ENCODE measurements at regions not wholly inside any gene's neighbourhood (a gene's known extent, or its start where the extent isn't known, plus 50 kb on each side); places are given as distances from the start of the nearest gene placed in this dataset.

DNA sequence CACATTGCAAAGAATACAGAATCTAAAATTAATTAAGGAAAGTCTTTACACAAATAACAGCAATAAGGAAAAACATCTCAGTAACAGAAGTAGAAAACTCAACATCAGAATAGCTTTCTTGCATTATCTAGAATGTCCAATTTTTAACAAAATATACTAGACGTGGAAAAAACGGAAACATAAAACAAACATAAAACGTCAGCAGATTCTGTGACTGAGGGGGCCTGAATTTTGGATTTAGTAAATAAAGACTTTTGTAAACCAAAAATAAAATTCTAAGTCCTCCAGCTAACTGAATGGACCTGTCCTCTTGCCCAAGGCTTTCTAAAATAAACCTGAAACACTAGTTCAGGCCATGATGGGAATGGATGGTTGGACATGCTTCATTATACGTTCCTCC lies 773.5 kb upstream of the LRRTM1 start:
- Histone ChIP-seq H3K79me2 (ENCODE audit: control insufficient read depth, insufficient read depth, low read length, unreplicated experiment) (no peaks in the 10 kb centered on the region), H3K4me3 (ENCODE audit: low read depth, low read length) (no peak overlapping the region), H3K27me3 (ENCODE audit: insufficient read depth, low read length) (no peaks in the 10 kb centered on the region), H3K27ac (ENCODE audit: low read depth, low read length) (no peak overlapping the region), H2AFZ (ENCODE audit: low read length, unreplicated experiment) (no peak overlapping the region), H3K4me1 (ENCODE audit: control insufficient read depth, insufficient read depth, low read length, unreplicated experiment) (no peaks in the 10 kb centered on the region), H3K36me3 (ENCODE audit: insufficient read depth, low read length) (no peaks in the 10 kb centered on the region)

DNA sequence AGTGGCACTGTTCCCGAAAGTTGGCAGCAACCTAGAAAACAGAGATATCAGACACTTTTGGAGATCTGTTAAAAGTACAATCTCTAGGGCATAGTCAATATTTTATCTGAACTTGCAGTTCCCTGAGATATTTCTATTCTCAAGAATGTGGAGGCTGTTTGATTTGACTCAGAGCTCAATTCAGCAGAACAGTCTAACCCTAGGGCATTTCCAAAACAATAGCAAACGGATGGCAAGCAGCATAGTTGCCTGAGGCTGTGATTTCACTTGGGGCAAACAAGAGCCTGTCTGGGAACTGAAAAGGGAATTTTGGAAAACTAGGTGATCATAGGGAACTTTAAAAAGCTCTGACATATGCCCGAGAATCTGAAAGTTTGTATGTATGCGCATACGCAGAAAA lies 772.8 kb upstream of the LRRTM1 start:
- Histone ChIP-seq H3K4me3 (ENCODE audit: low read depth, low read length) (no peak overlapping the region), H3K27me3 (ENCODE audit: insufficient read depth, low read length) (no peaks in the 10 kb centered on the region), H3K79me2 (ENCODE audit: control insufficient read depth, insufficient read depth, low read length, unreplicated experiment) (no peaks in the 10 kb centered on the region), H3K36me3 (ENCODE audit: insufficient read depth, low read length) (no peaks in the 10 kb centered on the region), H2AFZ (ENCODE audit: low read length, unreplicated experiment) (no peak overlapping the region), H3K27ac (ENCODE audit: low read depth, low read length) (no peak overlapping the region), H3K4me1 (ENCODE audit: control insufficient read depth, insufficient read depth, low read length, unreplicated experiment) (no peaks in the 10 kb centered on the region)

DNA sequence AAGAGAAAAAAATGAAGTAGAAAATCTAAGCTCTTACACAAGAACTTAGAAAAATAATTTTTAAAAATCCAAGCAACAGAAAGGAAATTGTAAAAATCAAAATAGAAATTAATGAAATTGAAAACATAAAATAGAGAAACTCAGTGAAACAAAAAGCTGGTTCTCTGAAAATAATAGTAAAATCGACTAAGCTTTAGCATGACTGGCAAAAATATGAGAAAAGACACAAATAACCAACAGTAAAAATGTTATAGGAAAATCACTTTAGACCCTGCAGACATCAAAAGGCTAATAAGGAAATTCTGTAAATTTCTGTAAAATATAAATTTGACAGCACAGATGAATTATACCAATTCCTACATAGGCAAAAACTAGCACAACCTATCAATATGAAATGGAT lies 768.9 kb upstream of the LRRTM1 start:
- Histone ChIP-seq H2AFZ (ENCODE audit: low read length, unreplicated experiment) (no peak overlapping the region), H3K27me3 (ENCODE audit: insufficient read depth, low read length) (no peaks in the 10 kb centered on the region), H3K79me2 (ENCODE audit: control insufficient read depth, insufficient read depth, low read length, unreplicated experiment) (no peaks in the 10 kb centered on the region), H3K4me3 (ENCODE audit: low read depth, low read length) (no peak overlapping the region), H3K27ac (ENCODE audit: low read depth, low read length) (no peak overlapping the region), H3K36me3 (ENCODE audit: insufficient read depth, low read length) (no peaks in the 10 kb centered on the region), H3K4me1 (ENCODE audit: control insufficient read depth, insufficient read depth, low read length, unreplicated experiment) (no peaks in the 10 kb centered on the region)

- Histone ChIP-seq H2AFZ (ENCODE audit: low read length, unreplicated experiment) (no peak overlapping the region), H3K4me1 (ENCODE audit: control insufficient read depth, insufficient read depth, low read length, unreplicated experiment) (no peaks in the 10 kb centered on the region), H3K36me3 (ENCODE audit: insufficient read depth, low read length) (no peaks in the 10 kb centered on the region), H3K27me3 (ENCODE audit: insufficient read depth, low read length) (no peaks in the 10 kb centered on the region), H3K27ac (ENCODE audit: low read depth, low read length) (no peak overlapping the region), H3K79me2 (ENCODE audit: control insufficient read depth, insufficient read depth, low read length, unreplicated experiment) (no peaks in the 10 kb centered on the region), H3K4me3 (ENCODE audit: low read depth, low read length) (no peak overlapping the region)
These were observed 763.6 kb upstream of the LRRTM1 start for GRCh38 chr2:81068144-81068543.

GRCh38 chr2:81061016-81061415 lies 756.5 kb upstream of the LRRTM1 start:
- H3K27ac ChIP-seq (ENCODE audit: low read depth, low read length), result no peak overlapping the region
- H3K36me3 ChIP-seq (ENCODE audit: insufficient read depth, low read length), result no peaks in the 10 kb centered on the region
- H3K27me3 ChIP-seq (ENCODE audit: insufficient read depth, low read length), result no peaks in the 10 kb centered on the region
- H3K4me1 ChIP-seq (ENCODE audit: control insufficient read depth, insufficient read depth, low read length, unreplicated experiment), result no peaks in the 10 kb centered on the region
- H3K4me3 ChIP-seq (ENCODE audit: low read depth, low read length), result no peak overlapping the region
- H3K79me2 ChIP-seq (ENCODE audit: control insufficient read depth, insufficient read depth, low read length, unreplicated experiment), result no peaks in the 10 kb centered on the region
- no peak overlapping the region for H2AFZ ChIP-seq (ENCODE audit: low read length, unreplicated experiment)

DNA sequence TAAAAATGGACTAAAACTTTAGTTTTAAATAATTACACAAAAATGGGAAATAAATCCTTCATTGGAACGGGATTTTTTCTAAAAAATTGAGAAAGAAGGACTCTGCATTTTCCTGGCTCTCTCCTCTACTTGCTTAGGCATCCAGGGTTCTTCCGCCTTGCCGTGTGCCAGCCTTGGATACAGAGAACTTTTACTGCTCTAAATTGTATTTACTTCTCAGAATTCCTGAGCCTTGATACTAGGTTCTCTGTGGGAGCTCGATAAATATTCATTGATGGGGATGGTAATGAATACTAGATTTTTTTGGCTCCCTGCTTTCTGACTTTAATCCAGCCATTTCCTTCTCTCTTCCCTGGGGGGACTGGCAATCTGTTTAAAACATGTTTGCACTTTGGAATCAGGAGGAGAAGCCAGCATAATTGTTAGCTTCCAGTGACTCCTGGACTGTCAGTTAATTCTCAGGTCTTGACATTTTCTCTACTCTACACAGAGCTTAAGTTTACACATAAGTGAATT lies 746.1 kb upstream of the LRRTM1 start:
- Histone ChIP-seq H3K4me1 (ENCODE audit: control insufficient read depth, insufficient read depth, low read length, unreplicated experiment) (no peaks in the 10 kb centered on the region), H2AFZ (ENCODE audit: low read length, unreplicated experiment) (no peak overlapping the region), H3K36me3 (ENCODE audit: insufficient read depth, low read length) (no peaks in the 10 kb centered on the region), H3K79me2 (ENCODE audit: control insufficient read depth, insufficient read depth, low read length, unreplicated experiment) (no peaks in the 10 kb centered on the region), H3K27ac (ENCODE audit: low read depth, low read length) (no peak overlapping the region), H3K27me3 (ENCODE audit: insufficient read depth, low read length) (no peaks in the 10 kb centered on the region), H3K4me3 (ENCODE audit: low read depth, low read length) (no peak overlapping the region)

GRCh38 chr2:81043681-81044080 lies 739.1 kb upstream of the LRRTM1 start:
- Histone ChIP-seq H3K79me2 (ENCODE audit: control insufficient read depth, insufficient read depth, low read length, unreplicated experiment) (no peaks in the 10 kb centered on the region), H2AFZ (ENCODE audit: low read length, unreplicated experiment) (no peak overlapping the region), H3K27ac (ENCODE audit: low read depth, low read length) (no peak overlapping the region), H3K36me3 (ENCODE audit: insufficient read depth, low read length) (no peaks in the 10 kb centered on the region), H3K4me1 (ENCODE audit: control insufficient read depth, insufficient read depth, low read length, unreplicated experiment) (no peaks in the 10 kb centered on the region), H3K27me3 (ENCODE audit: insufficient read depth, low read length) (no peaks in the 10 kb centered on the region), H3K4me3 (ENCODE audit: low read depth, low read length) (no peak overlapping the region)

GRCh38 chr2:81007104-81007503 lies 702.6 kb upstream of the LRRTM1 start:
- Histone ChIP-seq H3K79me2 (ENCODE audit: control insufficient read depth, insufficient read depth, low read length, unreplicated experiment) (no peaks in the 10 kb centered on the region), H3K36me3 (ENCODE audit: insufficient read depth, low read length) (no peaks in the 10 kb centered on the region), H3K4me3 (ENCODE audit: low read depth, low read length) (no peak overlapping the region), H2AFZ (ENCODE audit: low read length, unreplicated experiment) (no peak overlapping the region), H3K4me1 (ENCODE audit: control insufficient read depth, insufficient read depth, low read length, unreplicated experiment) (no peaks in the 10 kb centered on the region), H3K27ac (ENCODE audit: low read depth, low read length) (no peak overlapping the region), H3K27me3 (ENCODE audit: insufficient read depth, low read length) (no peaks in the 10 kb centered on the region)

DNA sequence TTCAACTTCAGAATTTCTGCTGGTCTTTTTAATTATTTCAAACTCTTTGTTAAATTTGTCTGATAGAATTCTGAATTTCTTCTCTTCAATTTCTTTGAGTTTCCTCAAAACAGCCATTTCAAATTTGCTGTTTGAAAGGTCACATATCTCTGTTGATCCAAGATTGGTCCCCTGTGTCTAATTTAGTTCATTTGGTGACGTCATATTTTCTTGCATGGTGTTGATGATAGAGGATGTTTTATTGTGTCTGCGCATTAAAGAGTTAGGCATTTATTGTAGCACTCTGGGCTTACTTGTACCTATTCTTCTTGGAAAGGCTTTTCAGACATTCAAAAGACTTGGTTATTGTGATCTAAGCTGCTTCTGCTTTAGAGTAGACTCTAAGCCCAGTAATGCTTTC lies 698.4 kb upstream of the LRRTM1 start:
- Histone ChIP-seq H3K36me3 (ENCODE audit: insufficient read depth, low read length) (no peaks in the 10 kb centered on the region), H2AFZ (ENCODE audit: low read length, unreplicated experiment) (no peak overlapping the region), H3K27me3 (ENCODE audit: insufficient read depth, low read length) (no peaks in the 10 kb centered on the region), H3K27ac (ENCODE audit: low read depth, low read length) (no peak overlapping the region), H3K79me2 (ENCODE audit: control insufficient read depth, insufficient read depth, low read length, unreplicated experiment) (no peaks in the 10 kb centered on the region), H3K4me3 (ENCODE audit: low read depth, low read length) (no peak overlapping the region), H3K4me1 (ENCODE audit: control insufficient read depth, insufficient read depth, low read length, unreplicated experiment) (no peaks in the 10 kb centered on the region)

DNA sequence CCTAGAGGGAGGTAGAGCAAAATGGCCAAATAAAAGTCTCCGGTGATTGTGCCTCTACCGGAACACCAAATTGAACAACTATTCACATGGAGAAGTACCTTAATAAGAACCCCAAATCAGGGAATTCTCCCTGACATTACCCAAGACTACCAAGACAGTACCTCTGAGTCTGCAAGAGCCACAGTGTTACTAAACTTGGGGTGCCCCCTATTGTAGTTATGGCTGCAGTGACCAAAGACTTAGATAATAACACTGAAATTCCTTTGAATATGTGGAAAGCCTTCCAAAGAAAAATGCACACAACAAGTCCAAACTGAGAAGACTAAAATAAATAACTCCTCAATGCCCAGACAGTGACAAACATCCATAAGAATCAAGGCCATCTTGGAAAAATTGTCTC lies 682.9 kb upstream of the LRRTM1 start:
- Histone ChIP-seq H3K79me2 (ENCODE audit: control insufficient read depth, insufficient read depth, low read length, unreplicated experiment) (no peaks in the 10 kb centered on the region), H3K4me3 (ENCODE audit: low read depth, low read length) (no peak overlapping the region), H3K36me3 (ENCODE audit: insufficient read depth, low read length) (no peaks in the 10 kb centered on the region), H3K27me3 (ENCODE audit: insufficient read depth, low read length) (no peaks in the 10 kb centered on the region), H3K4me1 (ENCODE audit: control insufficient read depth, insufficient read depth, low read length, unreplicated experiment) (no peaks in the 10 kb centered on the region), H3K27ac (ENCODE audit: low read depth, low read length) (no peak overlapping the region), H2AFZ (ENCODE audit: low read length, unreplicated experiment) (no peak overlapping the region)

GRCh38 chr2:80969900-80970299 lies 665.3 kb upstream of the LRRTM1 start:
- no peak overlapping the region for H3K4me3 ChIP-seq (ENCODE audit: low read depth, low read length)
- no peaks in the 10 kb centered on the region for H3K79me2 ChIP-seq (ENCODE audit: control insufficient read depth, insufficient read depth, low read length, unreplicated experiment)
- no peaks in the 10 kb centered on the region for H3K27me3 ChIP-seq (ENCODE audit: insufficient read depth, low read length)
- no peak overlapping the region for H2AFZ ChIP-seq (ENCODE audit: low read length, unreplicated experiment)
- H3K4me1 ChIP-seq (ENCODE audit: control insufficient read depth, insufficient read depth, low read length, unreplicated experiment), result no peaks in the 10 kb centered on the region
- no peaks in the 10 kb centered on the region for H3K36me3 ChIP-seq (ENCODE audit: insufficient read depth, low read length)
- no peak overlapping the region for H3K27ac ChIP-seq (ENCODE audit: low read depth, low read length)
